H1 (cell line): ENCODE measurements at regions not wholly inside any gene's neighbourhood (a gene's known extent, or its start where the extent isn't known, plus 50 kb on each side); places are given as distances from the start of the nearest gene placed in this dataset.

Source experiments
- CTCF ChIA-PET: fragments of 300-600 bp; sonication (Branson Sonifier 250); formaldehyde crosslinking; loops from one replicate; lab custom pipeline; 2021; ENCODE audit not compliant: partially characterized antibody; lab: Charles Lee
- POLR2A ChIA-PET: fragments of 300-600 bp; sonication (Branson Sonifier 250); formaldehyde crosslinking; loops from one replicate; lab custom pipeline; 2021; ENCODE audit warnings: inconsistent platforms; ENCODE audit not compliant: partially characterized antibody; lab: Charles Lee
- DNase-seq, 2 experiments: peaks; one replicate each; pipeline versions ENCODE4 v3.0.0 to v3.0.0-alpha.2; 2010 to 2022; ENCODE audit warnings: low spot score in 2 of 2, low read depth in 1 of 2, mixed read lengths in 1 of 2
- FAIRE-seq: peaks from 2 replicates; lab custom pipeline; 2011; peaks lifted over from hg19 to GRCh38; lab: Jason Lieb, UNC
- H2AFZ ChIP-seq: 2 replicates; pipeline ENCODE4 v1.8.1; 2012; ENCODE audit warnings: low read length, inconsistent platforms
- H2AK5ac ChIP-seq: 2 replicates; pipeline ENCODE4 v1.6.1; 2013; ENCODE audit warnings: low read depth, low read length
- H2BK120ac ChIP-seq: replicated peaks from 2 replicates; pipeline ENCODE3; 2013; ENCODE audit warnings: low read depth, low read length, inconsistent platforms
- H2BK12ac ChIP-seq: 2 replicates; pipeline ENCODE4 v1.6.1; 2013; ENCODE audit warnings: low read depth, low read length
- H2BK15ac ChIP-seq: 2 replicates; pipeline ENCODE4 v1.6.1; 2013; ENCODE audit warnings: low read length
- H2BK20ac ChIP-seq: 2 replicates; pipeline ENCODE4 v1.6.1; 2013; ENCODE audit warnings: low read length
- H2BK5ac ChIP-seq: 2 replicates; pipeline ENCODE4 v1.6.1; 2013; ENCODE audit warnings: low read depth, low read length
- H3K14ac ChIP-seq: 2 replicates; pipeline ENCODE4 v1.6.1; 2013; ENCODE audit warnings: inconsistent platforms; ENCODE audit not compliant: insufficient read length
- H3K18ac ChIP-seq: 2 replicates; pipeline ENCODE4 v1.6.1; 2013; ENCODE audit warnings: low read length; ENCODE audit errors: extremely low read depth
- H3K23ac ChIP-seq: 2 replicates; pipeline ENCODE4 v1.6.1; 2013; ENCODE audit warnings: inconsistent platforms; ENCODE audit not compliant: insufficient read length
- H3K23me2 ChIP-seq: 2 replicates; pipeline ENCODE4 v1.6.1; 2013; ENCODE audit warnings: low read depth, low read length
- H3K27ac ChIP-seq: 2 replicates; pipeline ENCODE4 v1.6.1; 2011; ENCODE audit warnings: low read depth, low read length, inconsistent platforms
- H3K27me3 ChIP-seq, 4 experiments: replicated peaks in 1 of 4; 1 replicate in 1 of 4; 2 replicates in 3 of 4; pipeline versions ENCODE4 v1.6.1 to v1.8.1; 2011 to 2013; ENCODE audit warnings: low read length in 3 of 4, mild to moderate bottlenecking in 3 of 4, inconsistent platforms in 2 of 4, mixed read lengths in 2 of 4, moderate library complexity in 1 of 4; ENCODE audit not compliant: control insufficient read depth in 3 of 4, insufficient read depth in 3 of 4; ENCODE audit errors: extremely low read depth in 1 of 4
- H3K36me3 ChIP-seq, 4 experiments: 2 replicates each; pipeline versions ENCODE4 v1.6.1 to v1.8.1; 2011 to 2013; ENCODE audit warnings: mild to moderate bottlenecking in 4 of 4, low read length in 3 of 4, moderate library complexity in 2 of 4, control low read depth in 1 of 4, inconsistent platforms in 1 of 4; ENCODE audit not compliant: insufficient read depth in 4 of 4, control insufficient read depth in 2 of 4
- H3K4ac ChIP-seq: replicated peaks from 2 replicates; pipeline ENCODE3; 2013; ENCODE audit warnings: low read length, low read depth, mixed read lengths, inconsistent platforms; ENCODE audit not compliant: insufficient read length
- H3K4me1 ChIP-seq, 4 experiments: replicated peaks in 1 of 4; 1 replicate in 1 of 4; 2 replicates in 3 of 4; pipeline versions ENCODE4 v1.6.1 to v1.8.1; 2011 to 2013; ENCODE audit warnings: low read length in 3 of 4, inconsistent platforms in 2 of 4, mixed read lengths in 1 of 4; ENCODE audit not compliant: insufficient read depth in 4 of 4, control insufficient read depth in 3 of 4
- H3K4me2 ChIP-seq, 2 experiments: 2 replicates each; pipeline versions ENCODE4 v1.6.1 to v1.8.1; 2011 to 2013; ENCODE audit warnings: low read depth in 2 of 2, low read length in 2 of 2, control low read depth in 1 of 2, inconsistent platforms in 1 of 2, mild to moderate bottlenecking in 1 of 2; ENCODE audit not compliant: insufficient read depth in 1 of 2
- H3K4me3 ChIP-seq, 4 experiments: fragments of 200-600, 300-600 bp in 1 of 4; sonication (generic), shearing (Covaris generic), sonication (Bioruptor Twin) in 1 of 4; 2 replicates each; pipeline versions ENCODE4 v1.5.1 to v1.8.1; 2011 to 2016; ENCODE audit warnings: low read length in 4 of 4, low read depth in 3 of 4, control low read depth in 2 of 4, inconsistent platforms in 2 of 4, mild to moderate bottlenecking in 2 of 4, mixed read lengths in 1 of 4, moderate library complexity in 1 of 4; ENCODE audit not compliant: insufficient read depth in 2 of 4; ENCODE audit errors: extremely low read depth in 1 of 4
- H3K56ac ChIP-seq: replicated peaks from 2 replicates; pipeline ENCODE3; 2013; ENCODE audit warnings: low read depth, mild to moderate bottlenecking, mixed read lengths, low read length, inconsistent platforms; ENCODE audit not compliant: insufficient read length
- H3K79me1 ChIP-seq: 2 replicates; pipeline ENCODE4 v1.6.1; 2013; ENCODE audit warnings: low read depth, low read length, control low read depth
- H3K79me2 ChIP-seq, 2 experiments: 2 replicates each; pipeline versions ENCODE4 v1.6.1 to v1.8.1; 2012 to 2013; ENCODE audit warnings: low read length in 2 of 2, mild to moderate bottlenecking in 2 of 2, inconsistent platforms in 1 of 2; ENCODE audit not compliant: insufficient read depth in 2 of 2, control insufficient read depth in 1 of 2
- H3K9ac ChIP-seq, 4 experiments: replicated peaks in 1 of 4; 1 replicate in 1 of 4; 2 replicates in 3 of 4; pipeline versions ENCODE4 v1.6.1 to v1.8.1; 2011 to 2013; ENCODE audit warnings: low read depth in 3 of 4, low read length in 3 of 4, control low read depth in 2 of 4, mild to moderate bottlenecking in 2 of 4, moderate library complexity in 2 of 4, inconsistent platforms in 1 of 4; ENCODE audit errors: extremely low read depth in 1 of 4
- H3K9me3 ChIP-seq, 2 experiments: 2 replicates each; pipeline versions ENCODE4 v1.6.1 to v1.8.1; 2012 to 2013; ENCODE audit warnings: mild to moderate bottlenecking in 2 of 2, moderate library complexity in 2 of 2, control low read depth in 1 of 2, inconsistent platforms in 1 of 2, low read depth in 1 of 2, low read length in 1 of 2, mixed read lengths in 1 of 2; ENCODE audit not compliant: insufficient read depth in 2 of 2
- H4K20me1 ChIP-seq, 2 experiments: replicated peaks in 1 of 2; 2 replicates each; pipeline versions ENCODE3 to v1.8.1; 2011 to 2013; ENCODE audit warnings: inconsistent platforms in 2 of 2, low read length in 2 of 2, mild to moderate bottlenecking in 1 of 2; ENCODE audit not compliant: insufficient read depth in 2 of 2, control insufficient read depth in 1 of 2
- H4K5ac ChIP-seq: 2 replicates; pipeline ENCODE4 v1.6.1; 2013; ENCODE audit warnings: low read length, low read depth, mixed read lengths, inconsistent platforms; ENCODE audit not compliant: insufficient read length
- H4K8ac ChIP-seq: 2 replicates; pipeline ENCODE4 v1.8.0; 2013; ENCODE audit warnings: mild to moderate bottlenecking, moderate library complexity, low read length, inconsistent platforms; ENCODE audit not compliant: insufficient read depth; ENCODE audit errors: extremely low read depth
- H4K91ac ChIP-seq: replicated peaks from 2 replicates; pipeline ENCODE3; 2013; ENCODE audit warnings: low read length, mixed read lengths, inconsistent platforms; ENCODE audit not compliant: insufficient read length
- JUN ChIP-seq: IDR thresholded peaks from 2 replicates; pipeline ENCODE4 v1.6.1; 2011; ENCODE audit warnings: low read depth, mild to moderate bottlenecking, improper control_type of control experiment, low read length
- RFX5 ChIP-seq: IDR thresholded peaks from 2 replicates; pipeline ENCODE4 v1.6.1; 2011; ENCODE audit warnings: low read depth, low read length, improper control_type of control experiment, borderline replicate concordance
- WGBS, 2 experiments: shearing (Covaris generic) in 1 of 2; methylation state at CpG; one replicate each; pipeline versions ENCODE4 v1.1.6 to v1.1.7; 2013 to 2015; ENCODE audit warnings: low lambda C conversion rate in 2 of 2, mixed read lengths in 2 of 2, inconsistent platforms in 1 of 2, low coverage in 1 of 2, missing lambda C conversion rate in 1 of 2; ENCODE audit not compliant: insufficient replicate concordance in 2 of 2, insufficient coverage in 1 of 2, insufficient read length in 1 of 2; ENCODE audit errors: extremely low coverage in 1 of 2, missing lambda C conversion rate in 1 of 2; 5-methylcytosine and 5-hydroxymethylcytosine counted together

GRCh38 chr15:62809968-62810260 lies 232.6 kb upstream of the TPM1 start:
- no peak overlapping the region for H3K23ac ChIP-seq
- H3K56ac ChIP-seq = no peak overlapping the region
- no peaks in the 10 kb centered on the region for H3K23me2 ChIP-seq
- no peak overlapping the region for H3K9ac ChIP-seq
- H3K27me3 ChIP-seq = peaks cover 0 to 2% (median 0%) of the 10 kb centered on the region in 4 experiments; a peak in 2 of 7 replicates
- H4K5ac ChIP-seq = no peak overlapping the region
- POLR2A ChIA-PET = no interaction called here
- H3K4me1 ChIP-seq = peaks cover 0 to 10% (median 8%) of the 10 kb centered on the region in 4 experiments; a peak in 6 of 7 replicates
- no peak overlapping the region for H3K4me2 ChIP-seq
- H3K27ac ChIP-seq = no peak overlapping the region
- no peak overlapping the region for H2BK12ac ChIP-seq
- no peaks in the 10 kb centered on the region for H3K9me3 ChIP-seq
- no peak overlapping the region for H3K14ac ChIP-seq
- FAIRE-seq = no peak
- H3K79me1 ChIP-seq = no peaks in the 10 kb centered on the region
- H2AK5ac ChIP-seq = no peak overlapping the region
- no peaks in the 10 kb centered on the region for H3K79me2 ChIP-seq
- CTCF ChIA-PET = interaction anchor here (1.0 to 2.5 kb wide), 6 partner anchors 10 to 225 kb away, joined by 3 to 11 read pairs (median 4); no protein-coding TSS in a partner anchor
- H4K20me1 ChIP-seq = peaks cover 0 to 1% of the 10 kb centered on the region in 2 experiments
- no peak overlapping the region; the same call in 1 of the 2 replicates for H4K8ac ChIP-seq
- WGBS, 2 experiments = 85% methylated on average over 8 of the region's 8 CpGs; no CpG with 5 or more reads in 1 of the 2 experiments
- H3K4ac ChIP-seq = no peak overlapping the region
- peaks cover 0 to 4% (median 1%) of the 10 kb centered on the region in 4 experiments; a peak in 3 of 8 replicates for H3K36me3 ChIP-seq
- H4K91ac ChIP-seq = no peak overlapping the region
- no peak for DNase-seq
- no peak overlapping the region for H3K18ac ChIP-seq
- H3K4me3 ChIP-seq = no peak overlapping the region
- no peak overlapping the region for H2BK20ac ChIP-seq
- no peak overlapping the region for H2BK120ac ChIP-seq
- no peak overlapping the region for H2BK5ac ChIP-seq
- H2AFZ ChIP-seq = no peak overlapping the region
- no peak overlapping the region for H2BK15ac ChIP-seq
- no peak for TF ChIP-seq RFX5
- no peak for TF ChIP-seq JUN
